ENCODE measurements at regions not wholly inside any gene's neighbourhood (a gene's known extent, or its start where the extent isn't known, plus 50 kb on each side); places are given as distances from the start of the nearest gene placed in this dataset.

GRCh38 chr3:86257955-86258641 lies 732.9 kb downstream of the VGLL3 start:
- TF ChIP-seq REST (IDR thresholded peaks at IDR 0.05; ENCODE audit: insufficient read depth in 1 of 2, low read depth in 2 of 2, low read length in 2 of 2) (no peak), FOXP2 (optimal IDR thresholded peaks at IDR 0.05; ENCODE audit: borderline replicate concordance, extremely low read depth, extremely low read length, insufficient read depth) (no peak), TAF1 (IDR thresholded peaks at IDR 0.05; ENCODE audit: borderline replicate concordance, insufficient read depth, low read length) (no peak), POLR2AphosphoS5 (IDR thresholded peaks at IDR 0.05; ENCODE audit: low read depth, low read length) (no peak), SIN3A (IDR thresholded peaks at IDR 0.05; ENCODE audit: borderline replicate concordance, insufficient read depth, low read length) (no peak)

GRCh38 chr3:86254480-86254879 lies 736.5 kb downstream of the VGLL3 start:
- TF ChIP-seq SIN3A (IDR thresholded peaks at IDR 0.05; ENCODE audit: borderline replicate concordance, insufficient read depth, low read length) (no peak), TAF1 (IDR thresholded peaks at IDR 0.05; ENCODE audit: borderline replicate concordance, insufficient read depth, low read length) (no peak), REST (IDR thresholded peaks at IDR 0.05; ENCODE audit: insufficient read depth in 1 of 2, low read depth in 2 of 2, low read length in 2 of 2) (no peak), POLR2AphosphoS5 (IDR thresholded peaks at IDR 0.05; ENCODE audit: low read depth, low read length) (no peak), FOXP2 (optimal IDR thresholded peaks at IDR 0.05; ENCODE audit: borderline replicate concordance, extremely low read depth, extremely low read length, insufficient read depth) (no peak)

- no peak for TF ChIP-seq REST (IDR thresholded peaks at IDR 0.05; ENCODE audit: insufficient read depth in 1 of 2, low read depth in 2 of 2, low read length in 2 of 2)
These were observed 739.2 kb downstream of the VGLL3 start for GRCh38 chr3:86251781-86252180.

GRCh38 chr3:86249833-86250232 lies 741.1 kb downstream of the VGLL3 start:
- TF ChIP-seq REST (IDR thresholded peaks at IDR 0.05; ENCODE audit: insufficient read depth in 1 of 2, low read depth in 2 of 2, low read length in 2 of 2): no peak

GRCh38 chr3:86245360-86245759 lies 745.6 kb downstream of the VGLL3 start:
- TF ChIP-seq FOXP2 (optimal IDR thresholded peaks at IDR 0.05; ENCODE audit: borderline replicate concordance, extremely low read depth, extremely low read length, insufficient read depth) (no peak), TAF1 (IDR thresholded peaks at IDR 0.05; ENCODE audit: borderline replicate concordance, insufficient read depth, low read length) (no peak), POLR2AphosphoS5 (IDR thresholded peaks at IDR 0.05; ENCODE audit: low read depth, low read length) (no peak), REST (IDR thresholded peaks at IDR 0.05; ENCODE audit: insufficient read depth in 1 of 2, low read depth in 2 of 2, low read length in 2 of 2) (no peak), SIN3A (IDR thresholded peaks at IDR 0.05; ENCODE audit: borderline replicate concordance, insufficient read depth, low read length) (no peak)
